ENCODE measurements at regions not wholly inside any gene's neighbourhood (a gene's known extent, or its start where the extent isn't known, plus 50 kb on each side); places are given as distances from the start of the nearest gene placed in this dataset.
"Not testable (repeated sequence)": the region's sequence is repeated elsewhere in the genome, so short reads cannot be mapped to it uniquely, and the experiment has no call there.

DNA sequence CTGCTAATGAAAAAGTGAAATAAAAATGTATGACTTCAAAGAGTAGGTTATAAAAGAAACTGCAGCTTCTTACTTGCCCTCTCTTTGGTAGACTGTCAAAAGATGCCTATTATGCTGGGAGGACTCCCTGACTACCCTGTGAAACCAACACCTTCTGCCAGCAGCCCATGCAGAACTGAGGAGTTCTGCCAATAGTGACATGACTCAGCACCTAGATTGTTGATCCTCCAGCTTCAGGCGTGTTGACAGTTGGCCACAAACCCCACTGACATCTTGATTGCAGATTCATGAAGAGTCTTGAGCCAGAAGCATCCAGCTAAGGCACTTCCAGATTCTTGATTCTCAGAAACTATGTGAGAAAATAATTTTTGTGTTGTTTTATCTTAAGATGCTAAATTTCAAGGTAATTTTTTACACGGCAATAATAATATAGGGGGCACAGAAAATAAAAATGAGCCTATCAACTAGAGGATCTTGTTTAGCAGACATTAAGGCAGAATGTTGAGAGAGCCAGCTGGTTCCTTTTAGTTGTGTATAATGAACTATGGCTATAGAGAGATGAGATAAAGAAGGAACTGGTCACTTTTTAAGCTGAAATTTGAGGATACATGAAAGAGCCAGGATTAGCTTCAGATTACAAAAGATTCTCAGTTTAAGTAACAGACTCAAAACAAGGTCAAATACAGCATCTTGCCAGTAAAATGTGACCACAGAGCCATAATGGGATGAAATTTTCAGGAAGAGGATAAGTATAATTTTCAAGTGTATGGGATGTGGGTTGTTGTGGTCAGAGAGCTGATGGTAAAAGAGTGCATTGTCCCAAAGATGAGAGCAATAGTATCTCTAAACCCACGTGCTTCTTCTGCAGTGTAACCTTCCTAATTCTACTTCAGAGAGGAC lies 588.7 kb upstream of the CBLB start:
- peak; percentile 38 for DNase-seq (ENCODE audit: low read depth)

- DNase-seq (ENCODE audit: low read depth), result no peak
Observed at GRCh38 chr3:106458952-106459351, 590.1 kb upstream of the CBLB start.

DNA sequence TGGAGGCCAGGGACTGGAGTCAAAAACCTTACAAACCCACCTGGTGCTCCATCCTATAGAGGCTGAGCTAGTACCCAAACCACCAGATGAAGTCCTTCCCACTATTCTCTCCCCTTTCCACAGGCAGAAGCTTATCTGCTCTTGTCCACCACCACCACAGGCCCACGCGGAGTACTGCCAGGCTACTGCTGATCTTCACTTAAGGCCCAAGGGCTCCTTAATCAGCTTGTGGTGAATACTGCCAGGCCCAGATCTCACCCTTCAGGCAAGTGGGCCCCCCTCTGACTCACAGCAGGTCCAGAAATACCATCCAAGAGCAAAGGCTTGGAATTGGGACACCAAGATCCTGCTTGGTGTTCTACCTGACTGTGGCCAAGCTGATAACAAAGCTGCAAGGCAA lies 598.1 kb upstream of the CBLB start:
- no peak for DNase-seq (ENCODE audit: low read depth)

DNA sequence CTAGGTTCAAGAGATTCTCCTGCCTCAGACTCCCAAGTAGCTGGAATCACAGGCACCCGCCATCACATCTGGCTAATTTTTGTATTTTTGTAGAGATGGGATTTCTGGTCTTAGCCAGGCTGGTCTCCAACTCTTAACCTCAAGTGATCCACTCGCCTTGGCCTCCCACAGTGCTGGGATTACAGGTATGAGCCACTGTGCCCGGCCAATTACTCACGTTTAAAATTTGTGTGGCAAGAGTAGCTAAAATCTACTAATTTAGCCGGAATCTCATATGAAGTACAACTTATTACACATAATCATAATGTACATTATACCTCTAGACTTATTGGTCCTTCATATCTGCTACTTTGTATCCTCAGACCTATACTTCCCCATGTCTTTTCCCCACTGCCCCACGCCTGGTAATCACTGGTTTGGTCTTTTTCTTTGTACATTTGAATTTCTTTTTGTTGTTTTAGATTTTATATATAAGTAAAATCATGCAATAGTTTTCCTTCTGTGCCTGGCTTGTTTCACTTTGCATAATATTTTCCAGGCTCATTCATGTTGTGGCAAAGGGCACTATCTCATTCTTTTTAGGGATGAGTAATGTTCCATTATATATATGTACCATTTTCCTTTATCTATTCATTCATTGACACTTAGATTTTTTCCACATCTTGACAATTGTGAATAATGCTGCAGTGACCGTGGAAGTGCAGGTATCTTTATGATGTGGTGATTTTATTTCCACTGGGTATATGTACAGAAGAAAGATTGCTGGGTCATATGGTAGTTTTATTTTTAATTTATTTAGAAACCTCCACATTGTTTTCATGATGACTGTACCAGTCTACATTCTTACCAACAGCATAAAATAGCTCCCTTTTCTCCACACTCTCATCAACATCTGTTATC lies 605.0 kb upstream of the CBLB start:
- DNase-seq (ENCODE audit: low read depth), result no peak

GRCh38 chr3:106482451-106482850 lies 613.6 kb upstream of the CBLB start:
- DNase-seq (ENCODE audit: low read depth), result peak; percentile 4

DNA sequence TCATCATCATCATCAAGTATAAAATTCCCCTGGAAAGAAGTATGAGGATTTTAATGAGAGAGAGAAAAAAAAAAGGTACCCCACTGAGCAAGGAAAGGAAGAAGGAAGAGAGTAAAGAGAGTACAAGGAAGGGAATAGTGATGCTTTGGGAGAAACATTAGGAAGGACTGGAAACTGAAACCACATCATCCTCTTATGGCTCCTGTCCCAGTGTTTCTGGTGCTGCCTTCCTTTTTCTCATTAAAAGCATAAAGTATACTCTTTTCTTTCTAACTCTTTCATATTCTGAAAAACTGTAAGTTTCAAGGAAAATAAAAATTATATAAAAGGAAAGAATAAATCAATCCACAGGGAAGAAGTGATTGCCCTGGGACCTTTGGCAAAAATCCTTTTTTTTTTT lies 616.4 kb upstream of the CBLB start:
- DNase-seq (ENCODE audit: low read depth), result no peak

GRCh38 chr3:106485802-106486201 lies 617.0 kb upstream of the CBLB start:
- DNase-seq (ENCODE audit: low read depth), result no peak

DNA sequence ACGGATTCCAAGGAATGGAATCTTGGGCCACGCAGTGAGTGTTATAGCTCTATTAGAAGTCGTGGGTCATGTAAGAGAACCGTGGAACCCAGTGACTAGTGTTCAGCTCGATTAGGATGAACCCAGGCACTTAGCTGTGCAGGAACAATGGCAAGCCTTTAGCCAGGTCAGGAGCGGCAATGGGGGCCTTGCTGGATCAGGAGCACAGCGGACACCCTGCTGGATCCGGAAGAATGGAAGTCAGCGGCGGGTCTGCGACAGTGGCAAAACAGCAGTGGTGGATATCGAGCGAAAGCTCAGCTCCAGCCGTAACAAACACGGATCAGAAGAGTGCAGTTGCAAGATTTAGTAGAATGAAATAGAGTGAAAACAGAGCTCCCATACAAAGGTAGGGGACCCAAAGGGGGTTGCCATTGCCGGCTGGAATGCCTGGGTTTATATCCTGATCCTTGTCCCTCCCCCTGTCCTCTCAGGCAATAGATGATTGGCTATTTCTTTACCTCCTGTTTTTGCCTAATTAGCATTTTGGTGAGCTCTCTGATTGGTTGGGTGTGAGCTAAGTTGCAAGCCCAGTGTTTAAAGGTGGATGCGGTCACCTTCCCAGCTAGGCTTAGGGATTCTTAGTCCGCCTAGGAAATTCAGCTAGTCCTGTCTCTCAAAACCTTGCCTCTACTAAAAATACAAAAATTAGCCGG lies 618.3 kb upstream of the CBLB start:
- not testable (repeated sequence) for DNase-seq (ENCODE audit: low read depth)

DNA sequence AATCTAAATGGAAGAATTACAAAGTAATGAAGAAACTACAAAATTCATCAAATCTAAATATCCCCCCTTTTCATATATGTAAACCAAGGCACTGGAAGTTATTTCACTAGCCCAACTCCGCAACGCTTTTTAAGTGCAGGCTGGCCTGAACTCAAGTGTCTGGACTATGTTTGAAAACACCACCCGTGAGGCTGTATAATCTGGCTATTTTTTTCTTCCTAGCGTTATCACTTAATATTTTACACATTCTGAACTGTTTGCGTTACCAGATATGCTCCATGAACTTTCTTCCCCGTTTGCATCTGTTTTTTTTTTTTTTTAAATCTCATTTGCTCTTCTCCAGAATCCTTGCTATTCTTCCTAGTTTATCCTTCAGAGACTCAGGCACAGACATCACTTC lies 619.5 kb upstream of the CBLB start:
- no peak for DNase-seq (ENCODE audit: low read depth)

DNA sequence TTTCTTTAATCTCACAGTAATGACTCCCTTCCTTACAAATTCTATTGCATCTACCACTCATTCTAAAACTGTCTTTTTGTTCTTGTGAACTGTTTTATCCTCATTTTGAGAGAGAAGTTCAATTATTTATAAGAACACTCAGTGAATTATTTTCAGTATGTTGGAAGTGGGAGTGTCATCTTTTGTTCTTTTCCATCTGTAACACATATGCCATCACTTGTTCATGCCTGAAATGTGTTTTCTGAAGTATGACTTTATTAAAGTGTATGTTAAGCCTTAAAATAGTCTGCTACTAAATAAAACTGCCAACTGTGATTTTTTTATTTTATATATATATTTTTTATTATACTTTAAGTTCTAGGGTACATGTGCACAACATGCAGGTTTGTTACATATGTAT lies 623.0 kb upstream of the CBLB start:
- DNase-seq (ENCODE audit: low read depth), result no peak

GRCh38 chr3:106508331-106508893 lies 639.6 kb upstream of the CBLB start:
- no peak for DNase-seq (ENCODE audit: low read depth)

GRCh38 chr3:106510206-106510605 lies 641.4 kb upstream of the CBLB start:
- no peak for DNase-seq (ENCODE audit: low read depth)

- no peak for DNase-seq (ENCODE audit: low read depth)
Observed at GRCh38 chr3:106512846-106513245, 644.0 kb upstream of the CBLB start.

- DNase-seq (ENCODE audit: low read depth), result no peak
Observed at GRCh38 chr3:106514431-106514830, 645.6 kb upstream of the CBLB start.

DNA sequence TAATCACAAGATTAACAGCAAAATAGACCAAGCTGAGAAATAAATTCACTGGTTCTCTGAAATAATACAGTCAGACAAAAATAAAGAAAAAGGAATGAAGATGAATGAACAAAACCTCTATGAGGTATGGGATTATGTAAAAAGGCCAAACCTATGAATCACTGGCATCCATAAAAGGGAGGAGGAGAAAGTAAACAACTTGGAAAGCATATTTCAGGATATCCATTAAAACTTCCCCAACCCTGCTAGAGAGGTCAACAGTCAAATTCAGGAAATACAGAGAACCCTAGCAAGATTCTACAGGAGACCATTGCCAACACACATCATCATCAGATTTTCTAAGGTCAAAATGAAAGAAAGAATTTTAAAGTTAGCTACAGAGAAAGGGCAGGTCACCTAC lies 649.7 kb upstream of the CBLB start:
- DNase-seq (ENCODE audit: low read depth), result peak; percentile 27

DNA sequence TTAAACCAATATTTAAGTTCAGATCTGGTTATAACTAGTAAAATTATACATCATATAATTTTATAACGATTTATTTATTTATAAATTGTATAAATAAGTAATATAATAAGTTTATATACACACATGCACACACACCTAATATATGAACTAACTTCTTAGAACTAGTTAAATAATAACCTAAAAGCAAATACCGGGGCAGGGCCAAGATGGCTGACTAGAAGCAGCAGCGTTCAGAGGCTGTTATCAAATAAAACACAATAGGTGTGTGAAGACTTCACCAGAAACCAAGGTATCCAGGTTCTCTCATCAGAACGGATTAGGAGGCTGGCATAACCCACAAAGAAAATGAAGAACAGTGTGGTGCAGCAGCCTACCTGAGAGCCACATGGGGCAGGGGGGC lies 653.6 kb upstream of the CBLB start:
- DNase-seq (ENCODE audit: low read depth), result no peak

DNA sequence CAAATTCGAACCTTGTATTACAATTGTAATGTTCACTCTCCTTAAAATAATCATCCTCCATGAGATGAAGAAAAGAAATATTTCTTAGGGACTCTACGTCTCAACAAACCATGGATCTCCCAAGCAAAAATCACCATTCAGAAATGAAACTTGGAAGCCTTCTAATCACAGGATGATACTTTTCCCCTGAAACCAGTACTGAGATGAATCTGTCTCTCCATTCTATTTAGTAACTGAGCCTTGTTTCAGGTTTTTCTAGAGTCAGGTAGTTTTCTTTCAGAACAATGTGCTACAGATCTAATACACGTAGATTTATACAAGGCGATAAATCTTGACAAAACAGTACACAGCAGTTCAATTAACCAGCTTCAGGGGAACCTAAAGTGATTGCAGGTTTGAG lies 660.1 kb upstream of the CBLB start:
- no peak for DNase-seq (ENCODE audit: low read depth)

DNA sequence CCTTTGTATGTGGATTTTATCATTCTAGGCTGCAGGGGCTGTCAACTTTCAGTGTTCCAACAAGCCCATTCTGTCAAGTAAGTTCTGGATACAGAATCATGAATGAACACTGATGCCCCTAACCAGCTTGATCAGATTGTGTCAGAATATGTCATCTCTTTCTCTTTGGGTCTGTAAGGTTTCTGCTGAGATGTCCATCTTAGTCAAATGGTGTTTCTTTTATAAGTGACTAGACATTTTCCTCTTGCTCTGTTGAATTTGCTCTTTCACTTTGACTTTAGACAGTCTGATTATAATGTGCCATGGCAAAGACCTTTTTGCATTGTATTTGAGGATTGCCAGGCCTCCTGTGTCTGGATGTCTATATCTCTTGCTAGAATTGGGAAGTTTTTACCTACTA lies 660.9 kb upstream of the CBLB start:
- no peak for DNase-seq (ENCODE audit: low read depth)

- no peak for DNase-seq (ENCODE audit: low read depth)
Observed at GRCh38 chr3:106530367-106530766, 661.6 kb upstream of the CBLB start.

GRCh38 chr3:106531771-106532329 lies 663.0 kb upstream of the CBLB start:
- not testable (repeated sequence) for DNase-seq (ENCODE audit: low read depth)

DNA sequence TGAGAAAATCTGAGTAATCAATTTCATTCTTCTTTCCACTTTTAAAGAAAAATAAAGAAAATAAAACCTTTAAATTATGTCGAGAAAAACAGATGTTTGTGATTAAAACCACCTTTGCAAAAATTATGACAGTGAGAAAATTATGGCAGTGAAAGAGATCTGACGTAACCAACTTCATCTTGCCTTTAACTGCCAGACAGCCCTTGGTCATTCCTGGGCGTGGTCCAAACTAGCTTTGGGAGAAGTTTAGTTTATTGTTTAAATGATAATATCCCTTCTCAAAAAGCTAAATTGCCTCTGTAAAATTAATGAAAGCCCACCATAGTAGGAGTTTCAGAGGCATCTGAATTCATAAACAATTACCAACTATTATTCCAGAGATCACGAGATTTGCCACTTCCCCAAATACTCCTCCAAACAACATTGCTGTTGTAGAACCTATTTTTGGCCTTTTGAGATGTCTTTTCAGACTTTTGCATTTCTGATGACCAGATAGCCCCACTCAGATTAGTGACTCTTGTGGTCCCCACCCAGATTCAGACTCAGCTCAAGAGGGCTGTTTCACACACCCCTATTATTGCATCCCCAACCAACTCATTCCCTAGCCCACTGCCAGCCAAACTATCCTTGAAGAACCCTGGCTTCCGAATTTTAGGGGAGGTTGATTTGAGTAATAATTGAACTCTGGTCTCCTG lies 664.4 kb upstream of the CBLB start:
- no peak for DNase-seq (ENCODE audit: low read depth)

All from non-pigmented ciliary epithelial cell (primary cell).